Fibroblast of the aortic adventitia (primary cell): ENCODE measurements at regions not wholly inside any gene's neighbourhood (a gene's known extent, or its start where the extent isn't known, plus 50 kb on each side); places are given as distances from the start of the nearest gene placed in this dataset.

Experiments
- DNase-seq: peaks from one replicate; pipeline ENCODE4 v3.0.0-alpha.2; 2010; ENCODE audit warnings: low read depth
- H3K4me3 ChIP-seq: 2 replicates; pipeline ENCODE4 v1.5.1; 2011; ENCODE audit warnings: low read depth, mild to moderate bottlenecking, control low read depth, low read length, moderate library complexity
- CTCF ChIP-seq: IDR thresholded peaks from 2 replicates; pipeline ENCODE4 v1.5.1; 2011; ENCODE audit warnings: mild to moderate bottlenecking, low read length, control low read depth, inconsistent platforms; ENCODE audit not compliant: insufficient read depth

DNA sequence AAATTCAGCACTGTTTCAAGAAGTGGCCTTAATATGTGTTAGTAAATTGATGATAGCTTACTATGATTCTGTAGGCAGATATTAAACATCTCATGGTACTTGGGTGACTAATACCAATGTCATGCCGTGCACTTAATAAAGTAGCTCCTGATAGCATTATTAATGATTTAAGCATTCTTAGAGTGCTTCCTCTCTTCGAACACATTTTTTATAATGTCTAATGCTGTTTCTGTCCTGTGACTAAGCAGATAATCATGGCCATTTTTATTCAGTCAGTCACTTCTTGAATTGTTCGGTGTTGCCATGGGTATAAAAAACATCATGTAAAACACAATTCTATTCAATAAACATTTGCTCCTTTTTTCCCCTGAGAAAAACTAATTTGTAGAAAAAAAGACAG, 804.6 kb upstream of the ADGRL4 start:
- H3K4me3 ChIP-seq: no peak overlapping the region
- peak; percentile 84 for DNase-seq

GRCh38 chr1:79808816-79809475, 802.4 kb upstream of the ADGRL4 start:
- TF ChIP-seq CTCF: no peak
- no peak overlapping the region for H3K4me3 ChIP-seq
- no peak for DNase-seq

More for the DNA sequence above, 804.6 kb upstream of the ADGRL4 start:
- no peak for TF ChIP-seq CTCF

DNA sequence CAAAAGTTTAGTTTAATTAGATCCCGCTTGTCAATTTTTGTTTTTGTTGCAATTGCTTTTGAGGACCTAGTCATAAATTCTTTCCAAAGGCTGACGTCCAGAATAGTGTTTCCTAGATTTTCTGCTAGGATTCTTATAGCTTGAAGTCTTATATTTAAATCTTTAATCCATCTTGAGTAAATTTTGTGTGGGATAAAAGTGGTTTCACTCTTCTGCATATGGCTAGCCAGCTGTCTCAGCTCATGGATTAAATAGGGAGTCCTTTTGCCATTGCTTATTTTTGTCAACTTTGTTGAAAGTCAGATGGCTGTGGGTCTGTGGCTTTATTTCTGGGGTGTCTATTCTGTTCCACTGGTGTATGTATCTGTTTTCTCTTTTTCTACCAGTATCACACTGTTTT, 801.3 kb upstream of the ADGRL4 start:
- TF ChIP-seq CTCF: no peak
- H3K4me3 ChIP-seq: no peak overlapping the region
- DNase-seq: no peak

GRCh38 chr1:79797487-79797886, 791.0 kb upstream of the ADGRL4 start:
- no peak for DNase-seq

DNA sequence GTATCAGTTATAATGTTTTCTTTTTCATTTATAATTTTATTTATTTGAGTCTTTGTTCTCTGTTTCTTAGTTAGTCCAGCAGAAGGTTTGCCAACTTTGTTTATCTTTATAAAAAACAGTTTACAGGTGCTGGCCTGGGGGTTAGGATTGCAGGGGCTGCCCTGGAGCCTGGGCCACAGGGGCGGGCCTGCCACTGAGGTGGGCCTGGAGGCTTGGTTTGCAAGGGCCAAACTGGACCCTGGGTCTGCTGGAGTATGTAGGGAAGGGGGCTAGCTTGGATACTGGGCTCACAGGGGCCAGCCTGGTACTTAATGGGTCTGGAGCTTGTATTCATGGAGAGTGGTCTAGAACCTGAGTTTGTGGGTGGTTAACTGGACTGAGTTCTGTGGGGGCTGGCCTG, 789.9 kb upstream of the ADGRL4 start:
- no peak for DNase-seq
- H3K4me3 ChIP-seq: no peak overlapping the region
- TF ChIP-seq CTCF: no peak

More at GRCh38 chr1:79797487-79797886, 791.0 kb upstream of the ADGRL4 start:
- H3K4me3 ChIP-seq: no peak overlapping the region
- TF ChIP-seq CTCF: no peak

GRCh38 chr1:79792219-79792930, 785.8 kb upstream of the ADGRL4 start:
- H3K4me3 ChIP-seq: no peak overlapping the region
- no peak for TF ChIP-seq CTCF
- peak; percentile 91 for DNase-seq
